SH-SY5Y (cell line): ENCODE measurements at regions not wholly inside any gene's neighbourhood (a gene's known extent, or its start where the extent isn't known, plus 50 kb on each side); places are given as distances from the start of the nearest gene placed in this dataset.

Experiments
- GATA2 ChIP-seq: IDR thresholded peaks from 2 replicates; pipeline ENCODE4 v1.6.1; 2011; ENCODE audit warnings: mild to moderate bottlenecking, low read depth, low read length
- GATA3 ChIP-seq: IDR thresholded peaks from 2 replicates; pipeline ENCODE4 v1.6.1; 2011; ENCODE audit warnings: low read depth, mild to moderate bottlenecking, low read length, moderate library complexity

DNA sequence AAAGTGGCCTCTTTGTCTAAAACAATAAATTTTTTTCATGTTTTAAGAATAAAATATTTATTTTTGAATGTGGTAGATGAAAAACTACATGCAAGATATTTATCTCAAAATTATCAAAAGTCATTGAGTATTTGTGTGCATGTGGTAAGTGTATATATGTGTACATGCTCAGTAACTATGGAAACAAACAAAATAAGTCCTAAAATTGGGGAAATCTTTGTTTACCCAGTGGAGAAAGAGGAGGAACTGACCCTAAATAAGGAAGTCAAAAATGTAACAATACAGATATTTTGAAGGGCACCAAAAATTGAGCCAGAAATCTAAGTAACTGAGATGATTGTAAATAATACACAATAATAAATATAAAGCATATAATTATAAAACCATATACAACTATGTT lies 639.2 kb downstream of the MAFB start:
- TF ChIP-seq GATA3 = no peak
- TF ChIP-seq GATA2 = no peak
